Dedifferentiated amniotic fluid mesenchymal stem cell (primary cell): ENCODE measurements at regions not wholly inside any gene's neighbourhood (a gene's known extent, or its start where the extent isn't known, plus 50 kb on each side); places are given as distances from the start of the nearest gene placed in this dataset.

Source experiments
- DNase-seq: peaks from one replicate; pipeline ENCODE4 v3.0.0-alpha.2; 2016; ENCODE audit errors: extremely low spot score

GRCh38 chr3:153657046-153657445 lies 464.1 kb upstream of the ARHGEF26 start:
- no peak for DNase-seq

- DNase-seq: no peak
Observed at GRCh38 chr3:153657461-153657860, 463.7 kb upstream of the ARHGEF26 start.

- no peak for DNase-seq
Observed at GRCh38 chr3:153658136-153658535, 463.1 kb upstream of the ARHGEF26 start.

- DNase-seq: peak; percentile 21
Observed at GRCh38 chr3:153666991-153667740, 454.0 kb upstream of the ARHGEF26 start.

- DNase-seq: no peak
Observed at GRCh38 chr3:153669527-153669926, 451.7 kb upstream of the ARHGEF26 start.

- DNase-seq: no peak
Observed at GRCh38 chr3:153670577-153670976, 450.6 kb upstream of the ARHGEF26 start.

GRCh38 chr3:153673853-153674252 lies 447.3 kb upstream of the ARHGEF26 start:
- no peak for DNase-seq

- no peak for DNase-seq
Observed at GRCh38 chr3:153679714-153680113, 441.5 kb upstream of the ARHGEF26 start.

GRCh38 chr3:153680526-153680925 lies 440.7 kb upstream of the ARHGEF26 start:
- DNase-seq: no peak

GRCh38 chr3:153681057-153681456 lies 440.1 kb upstream of the ARHGEF26 start:
- no peak for DNase-seq

- DNase-seq: no peak
Observed at GRCh38 chr3:153688301-153689120, 432.7 kb upstream of the ARHGEF26 start.

- no peak for DNase-seq
Observed at GRCh38 chr3:153693207-153693606, 428.0 kb upstream of the ARHGEF26 start.

GRCh38 chr3:153702106-153702505 lies 419.1 kb upstream of the ARHGEF26 start:
- no peak for DNase-seq

GRCh38 chr3:153704115-153704514 lies 417.1 kb upstream of the ARHGEF26 start:
- DNase-seq: no peak

GRCh38 chr3:153706706-153707105 lies 414.5 kb upstream of the ARHGEF26 start:
- no peak for DNase-seq

GRCh38 chr3:153714016-153714415 lies 407.2 kb upstream of the ARHGEF26 start:
- DNase-seq: no peak

- no peak for DNase-seq
Observed at GRCh38 chr3:153714588-153715290, 406.5 kb upstream of the ARHGEF26 start.

GRCh38 chr3:153722157-153722556 lies 399.0 kb upstream of the ARHGEF26 start:
- DNase-seq: no peak

GRCh38 chr3:153731071-153731470 lies 390.1 kb upstream of the ARHGEF26 start:
- no peak for DNase-seq

- no peak for DNase-seq
Observed at GRCh38 chr3:153734777-153735551, 386.2 kb upstream of the ARHGEF26 start.

- DNase-seq: no peak
Observed at GRCh38 chr3:153740109-153740508, 381.1 kb upstream of the ARHGEF26 start.

- DNase-seq: no peak
Observed at GRCh38 chr3:153744889-153745288, 376.3 kb upstream of the ARHGEF26 start.
